ENCODE measurements at regions not wholly inside any gene's neighbourhood (a gene's known extent, or its start where the extent isn't known, plus 50 kb on each side); places are given as distances from the start of the nearest gene placed in this dataset.

DNA sequence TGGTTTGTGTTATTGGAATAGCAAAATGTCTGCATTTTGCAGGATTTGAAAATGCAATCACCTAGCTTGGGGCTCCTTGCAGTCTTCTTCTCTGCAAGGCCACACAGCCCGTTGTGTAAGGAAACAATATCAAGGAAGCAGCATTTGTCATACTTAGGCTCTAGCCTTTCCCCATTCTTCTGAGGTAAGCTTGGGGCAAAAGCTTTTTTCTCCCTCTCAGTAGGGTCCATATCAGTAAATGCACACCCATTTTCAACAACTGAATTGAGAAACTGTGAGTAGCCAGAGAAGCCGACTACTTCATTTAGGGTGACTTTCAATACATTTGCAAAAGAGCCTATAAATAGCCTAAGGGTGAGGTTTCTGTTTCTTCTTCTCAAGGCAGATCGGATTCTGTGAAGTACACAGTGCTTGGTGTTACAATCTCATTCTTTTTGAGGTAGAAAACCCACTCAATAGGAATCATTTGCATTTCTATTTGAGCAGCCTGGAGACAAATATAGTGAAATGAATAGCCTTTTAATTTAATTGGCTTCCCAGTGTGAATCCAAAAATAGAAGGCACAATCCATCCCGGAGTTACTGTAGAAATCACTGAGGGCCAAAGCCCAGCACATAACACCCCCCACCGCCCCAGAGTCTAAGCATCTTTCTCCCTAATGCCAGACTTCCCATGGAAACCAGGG is 61.8 kb downstream of the BTBD3 start:
- TF ChIP-seq, protein P1, sequence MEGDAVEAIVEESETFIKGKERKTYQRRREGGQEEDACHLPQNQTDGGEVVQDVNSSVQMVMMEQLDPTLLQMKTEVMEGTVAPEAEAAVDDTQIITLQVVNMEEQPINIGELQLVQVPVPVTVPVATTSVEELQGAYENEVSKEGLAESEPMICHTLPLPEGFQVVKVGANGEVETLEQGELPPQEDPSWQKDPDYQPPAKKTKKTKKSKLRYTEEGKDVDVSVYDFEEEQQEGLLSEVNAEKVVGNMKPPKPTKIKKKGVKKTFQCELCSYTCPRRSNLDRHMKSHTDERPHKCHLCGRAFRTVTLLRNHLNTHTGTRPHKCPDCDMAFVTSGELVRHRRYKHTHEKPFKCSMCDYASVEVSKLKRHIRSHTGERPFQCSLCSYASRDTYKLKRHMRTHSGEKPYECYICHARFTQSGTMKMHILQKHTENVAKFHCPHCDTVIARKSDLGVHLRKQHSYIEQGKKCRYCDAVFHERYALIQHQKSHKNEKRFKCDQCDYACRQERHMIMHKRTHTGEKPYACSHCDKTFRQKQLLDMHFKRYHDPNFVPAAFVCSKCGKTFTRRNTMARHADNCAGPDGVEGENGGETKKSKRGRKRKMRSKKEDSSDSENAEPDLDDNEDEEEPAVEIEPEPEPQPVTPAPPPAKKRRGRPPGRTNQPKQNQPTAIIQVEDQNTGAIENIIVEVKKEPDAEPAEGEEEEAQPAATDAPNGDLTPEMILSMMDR (conservative IDR thresholded peaks at IDR 0.05 in 1 of 2, IDR thresholded peaks at IDR 0.05 in 1 of 2; ENCODE audit: low read depth in 1 of 2, low read length in 2 of 2): no peak
- no peak for TF ChIP-seq EZH2 (IDR thresholded peaks at IDR 0.05; ENCODE audit: low read length, missing control alignments)
